HepG2 (cell line): ENCODE measurements at regions not wholly inside any gene's neighbourhood (a gene's known extent, or its start where the extent isn't known, plus 50 kb on each side); places are given as distances from the start of the nearest gene placed in this dataset.

Experiments
- ATAC-seq: fragments of 200-7000 bp; cut with Tn5 transposase; 3 replicates; pipeline ENCODE4 v1.9.1; 2020; ENCODE audit warnings: mild to moderate bottlenecking, moderate library complexity
- BruUV-seq: library from RNA; stranded (reverse); fragments of 400-500 nt; replicated peaks from 2 replicates; lab custom pipeline; 2021; lab: Mats Ljungman, UMichigan
- CTCF ChIA-PET: fragments of 300-600 bp; formaldehyde crosslinking; extraction: SDS; loops from one replicate; lab custom pipeline; 2021; ENCODE audit warnings: low total read pairs, inconsistent platforms, low intra/inter-chr PET ratio; lab: Yijun Ruan, JAX
- POLR2A ChIA-PET: fragments of 350-600 bp; sonication (Branson Sonifier 250); formaldehyde crosslinking; loops from one replicate; lab custom pipeline; 2020; ENCODE audit warnings: antibody characterized with exemption, inconsistent platforms; lab: Yijun Ruan, JAX
- DNase-seq: peaks from one replicate; pipeline ENCODE4 v3.0.0-alpha.2; 2015; ENCODE audit warnings: low spot score
- FAIRE-seq: peaks from 3 replicates; lab custom pipeline; 2011; peaks lifted over from hg19 to GRCh38; lab: Jason Lieb, UNC
- H2AFZ ChIP-seq: one replicate; pipeline ENCODE4 v1.6.1; 2011; ENCODE audit warnings: low read length, inconsistent platforms
- H3K27ac ChIP-seq: fragments of 300-600 bp; 3 replicates; pipeline ENCODE4 v1.8.0; 2011; ENCODE audit warnings: mixed run types, mild to moderate bottlenecking, mixed read lengths, low read length, inconsistent platforms; ENCODE audit not compliant: insufficient read depth; ENCODE audit errors: extremely low read length
- H3K27me3 ChIP-seq, 2 experiments: fragments of 200-600 bp in 1 of 2; 2 replicates in 1 of 2; 3 replicates in 1 of 2; pipeline versions ENCODE4 v1.6.0 to v1.8.0; 2011; ENCODE audit warnings: low read length in 2 of 2, mild to moderate bottlenecking in 2 of 2, moderate library complexity in 2 of 2, inconsistent platforms in 1 of 2; ENCODE audit not compliant: insufficient read depth in 2 of 2, control insufficient read depth in 1 of 2
- H3K36me3 ChIP-seq, 2 experiments: fragments of 200-600 bp in 1 of 2; replicated peaks in 1 of 2; 2 replicates in 1 of 2; 3 replicates in 1 of 2; pipeline versions ENCODE4 v1.5.1 to v1.8.0; 2011; ENCODE audit warnings: low read length in 2 of 2, inconsistent platforms in 1 of 2; ENCODE audit not compliant: insufficient read depth in 2 of 2, control insufficient read depth in 1 of 2
- H3K4me1 ChIP-seq: 2 replicates; pipeline ENCODE4 v1.5.1; 2012; ENCODE audit warnings: low read length, inconsistent platforms; ENCODE audit not compliant: insufficient read depth
- H3K4me2 ChIP-seq: 2 replicates; pipeline ENCODE4 v1.6.0; 2011; ENCODE audit warnings: low read depth, low read length, inconsistent platforms
- H3K4me3 ChIP-seq, 3 experiments: fragments of 200-600 bp in 1 of 3; sonication (generic), shearing (Covaris generic) in 1 of 3; replicated peaks in 1 of 3; 2 replicates each; pipeline ENCODE4 v1.5.1; 2011 to 2016; ENCODE audit warnings: low read length in 3 of 3, inconsistent platforms in 2 of 3, low read depth in 2 of 3, mild to moderate bottlenecking in 2 of 3, control low read depth in 1 of 3, mixed read lengths in 1 of 3; ENCODE audit not compliant: insufficient read depth in 1 of 3
- H3K79me2 ChIP-seq: one replicate; pipeline ENCODE4 v1.6.1; 2011; ENCODE audit warnings: low read length, inconsistent platforms; ENCODE audit not compliant: insufficient read depth
- H3K9ac ChIP-seq: 2 replicates; pipeline ENCODE4 v1.6.0; 2011; ENCODE audit warnings: mild to moderate bottlenecking, low read depth, low read length, inconsistent platforms; ENCODE audit not compliant: insufficient read depth
- H3K9me3 ChIP-seq: 2 replicates; pipeline ENCODE4 v1.5.1; 2012; ENCODE audit warnings: mild to moderate bottlenecking, low read length
- H4K20me1 ChIP-seq: 2 replicates; pipeline ENCODE4 v1.6.0; 2011; ENCODE audit warnings: inconsistent platforms, mild to moderate bottlenecking, low read length, moderate library complexity; ENCODE audit not compliant: insufficient read depth
- AHDC1 ChIP-seq: sonication (generic); formaldehyde crosslinking; IDR thresholded peaks from 2 replicates; pipeline ENCODE4 v1.5.1; 2020; ENCODE audit warnings: mild to moderate bottlenecking, missing genetic modification reagents, borderline replicate concordance
- MAFK ChIP-seq, 2 experiments: IDR thresholded peaks in 1 of 2; conservative IDR thresholded peaks in 1 of 2; 2 replicates each; pipeline ENCODE4 v1.6.1; 2011; ENCODE audit warnings: improper control_type of control experiment in 2 of 2, low read length in 2 of 2
- ZNF597 ChIP-seq: sonication (generic); formaldehyde crosslinking; IDR thresholded peaks from 2 replicates; pipeline ENCODE4 v1.5.0; 2020; ENCODE audit warnings: missing genetic modification reagents
- WGBS: methylation state at CpG from one replicate; pipeline ENCODE4 v1.1.6; 2017; ENCODE audit warnings: low lambda C conversion rate; 5-methylcytosine and 5-hydroxymethylcytosine counted together
- in situ Hi-C: cut with HindIII; loops from 2 replicates; pipeline ENCODE4 v1.10.0; 2017; ENCODE audit warnings: low pct_unique_long_range_greater_than_20kb; ENCODE audit not compliant: extremely low pct_ligation_motif_present
- intact Hi-C: fragments of 100-400 bp; cut with micrococcal nuclease; formaldehyde crosslinking; loops from one replicate; pipeline ENCODE4 v1.10.0; 2022; ENCODE audit not compliant: unreplicated experiment

GRCh38 chr4:124530464-124531077, 182.0 kb downstream of the ANKRD50 start (continued):
- TF ChIP-seq AHDC1 (CRISPR knock-in tag), result peak; percentile 100

- no peak overlapping the region for H3K27ac ChIP-seq
- TF ChIP-seq MAFK (conservative IDR thresholded peaks at IDR 0.05 in 1 of 2, IDR thresholded peaks at IDR 0.05 in 1 of 2; ENCODE audit: low read length in 2 of 2) (0 out of 4 replicates have a peak, but pooled peaks of 1 of the 2 experiments have one; percentile 6), ZNF597 (CRISPR knock-in tag) (no peak)
- peaks cover 71% of the 10 kb centered on the region for H3K4me1 ChIP-seq
- no peaks in the 10 kb centered on the region for H3K79me2 ChIP-seq
- in situ Hi-C loops (no loop called here), intact Hi-C loops (loop anchor here (10.0 kb wide), 1 partner anchor 1469 kb away; no protein-coding TSS in a partner anchor)
- H3K9ac ChIP-seq, result no peak overlapping the region
- FAIRE-seq (no peak), DNase-seq (no peak), ATAC-seq (no peak)
- H2AFZ ChIP-seq, result no peak overlapping the region
- no peaks in the 10 kb centered on the region for H3K9me3 ChIP-seq
- POLR2A ChIA-PET, result no interaction called here
- no peaks in the 10 kb centered on the region for H3K27me3 ChIP-seq
- BruUV-seq, result no TSS peak
- no peak overlapping the region for H3K4me3 ChIP-seq
- H4K20me1 ChIP-seq, result no peaks in the 10 kb centered on the region
- H3K4me2 ChIP-seq, result no peak overlapping the region
- no peaks in the 10 kb centered on the region for H3K36me3 ChIP-seq
- CTCF ChIA-PET, result no interaction called here
- WGBS, result 97% methylated on average over 2 of the region's 2 CpGs
Observed at GRCh38 chr4:124534131-124534530, 178.4 kb downstream of the ANKRD50 start.
